Heart right ventricle (tissue), 16 donors: ENCODE measurements at regions not wholly inside any gene's neighbourhood (a gene's known extent, or its start where the extent isn't known, plus 50 kb on each side); places are given as distances from the start of the nearest gene placed in this dataset.
A peak's percentile ranks its signal among the peaks of the same experiment; 100 is the strongest.

ENCODE experiments used
- ATAC-seq, 8 donors: fragments of 200-7000 bp; cut with Tn5 transposase; one replicate each; pipeline ENCODE4 v1.9.1; 2020; ENCODE audit warnings: mild to moderate bottlenecking in 8 of 8, moderate library complexity in 8 of 8, moderate number of reproducible peaks in 1 of 8
- DNase-seq, 2 donors: peaks; one replicate each; pipeline ENCODE4 v3.0.0-alpha.2; 2020
- H3K27ac ChIP-seq, 10 donors: fragments of 200-600 bp; sonication (generic) in 2 of 10; one replicate each; pipeline versions ENCODE4 v1.5.0 to v1.8.0; 2020 to 2022; ENCODE audit warnings: mild to moderate bottlenecking in 3 of 10
- H3K27me3 ChIP-seq, 7 donors: fragments of 200-600 bp; one replicate each; pipeline ENCODE4 v1.8.0; 2021 to 2022; ENCODE audit warnings: mild to moderate bottlenecking in 2 of 7
- H3K36me3 ChIP-seq, 9 donors: fragments of 200-600 bp; sonication (generic) in 1 of 9; one replicate each; pipeline versions ENCODE4 v1.5.0 to v1.8.0; 2020 to 2022; ENCODE audit warnings: mild to moderate bottlenecking in 2 of 9
- H3K4me1 ChIP-seq, 9 donors: fragments of 200-600 bp; sonication (generic) in 1 of 9; one replicate each; pipeline versions ENCODE4 v1.5.0 to v1.8.0; 2020 to 2022; ENCODE audit warnings: mild to moderate bottlenecking in 4 of 9
- H3K4me3 ChIP-seq, 10 donors: fragments of 200-600 bp; sonication (generic) in 2 of 10; one replicate each; pipeline versions ENCODE4 v1.5.0 to v1.8.0; 2020 to 2022; ENCODE audit warnings: mild to moderate bottlenecking in 7 of 10, moderate library complexity in 2 of 10
- H3K9me3 ChIP-seq, 11 donors: fragments of 200-600 bp in 10 of 11; sonication (generic) in 2 of 11; one replicate each; pipeline versions ENCODE4 v1.5.0 to v1.8.0; 2013 to 2022; ENCODE audit warnings: mild to moderate bottlenecking in 2 of 11, control low read depth in 1 of 11, moderate library complexity in 1 of 11
- CTCF ChIP-seq, 9 donors: fragments of 200-600 bp; sonication (generic) in 2 of 9; IDR thresholded peaks; one replicate each; pipeline versions ENCODE4 v1.5.0 to v1.8.0; 2021 to 2022; ENCODE audit warnings: antibody characterized with exemption in 9 of 9, mild to moderate bottlenecking in 5 of 9, moderate library complexity in 1 of 9
- WGBS, 2 donors: extraction: QIAGEN DNeasy Blood & Tissue Kit; methylation state at CpG; one replicate each; pipeline ENCODE4 v1.1.7; 2013; ENCODE audit warnings: inconsistent platforms in 1 of 2; 5-methylcytosine and 5-hydroxymethylcytosine counted together
- intact Hi-C, 10 donors: fragments of 100-400 bp; cut with DNase I; formaldehyde crosslinking; loops; one replicate each; pipeline versions ENCODE4 v1.11.1 to v1.14.2; 2022
- donor health status: Arrhythmogenic right ventricular cardiomyopathy.
- donor health status: ischemic (EF 13 %, LVEDD 7.1; RV severe dilation, severe dysfunction).
- donor health status: healthy with polysubstance abuse.
- donor health status: DM: no; HTN: yes; CAD: no.
- donor health status: DM: no; HTN: no; CAD: no.
- donor health status: ischemic (EF 25% LVEDD 6.9; RV normal size, moderate dysfunction).
- donor health status: ischemic (EF 25% LVEDD 5.7; RV mildly dilated, moderate dysfunction).
- donor health status: healthy.
- donor health status: DM: yes; HTN: yes; CAD: no.
- donor health status: Ischemic cardiomyopathy.
- donor health status: ischemic (EF 35%, LVEDD 5.7; RV mildly dilated, moderate dysfunction).
- donor health status: nonischemic (EF 11% LVEDD 7.7; RV severe dilation, severe dysfunction).
- donor health status: DM: yes; HTN: yes; CAD: no.
- donor health status: PGD.
- donor health status: ischemic (EF 29% LVEDD 5.4; RV normal size, mild dysfunction).
- donor health status: nonischemic (EF 23%, LVEDD 6.1; RV moderate dilation, normal function).

- Histone ChIP-seq H3K4me3 (no peak overlapping the region), H3K27ac (peak overlapping the region in 2 of 10 donors; percentile 24 to 41), H3K4me1 (peaks cover 0 to 41% (median 24%) of the 10 kb centered on the region in 9 donors), H3K36me3 (no peaks in the 10 kb centered on the region), H3K9me3 (no peaks in the 10 kb centered on the region), H3K27me3 (no peaks in the 10 kb centered on the region)
- ATAC-seq (no peak), DNase-seq (no peak)
- TF ChIP-seq CTCF (IDR thresholded peaks at IDR 0.05): no peak
- intact Hi-C loops: no loop called here
Measured at GRCh38 chr5:39505363-39505762, 80.6 kb upstream of the DAB2 start.

- peak in 1 of 2 donors; percentile 37 for DNase-seq
- peak in 7 of 8 donors; percentile 46 to 82 (median 65) for ATAC-seq
- no peak overlapping the region for H3K4me3 ChIP-seq
- 67 to 74% methylated on average over 1 of the region's 1 CpG for WGBS, 2 donors
- intact Hi-C loops: no loop called here
- no peaks in the 10 kb centered on the region for H3K9me3 ChIP-seq
- TF ChIP-seq CTCF (IDR thresholded peaks at IDR 0.05): no peak
- peaks cover 0 to 45% (median 24%) of the 10 kb centered on the region in 9 donors for H3K4me1 ChIP-seq
- H3K27me3 ChIP-seq: no peaks in the 10 kb centered on the region
- no peaks in the 10 kb centered on the region for H3K36me3 ChIP-seq
- peak overlapping the region in 9 of 10 donors; percentile 9 to 84 (median 68) for H3K27ac ChIP-seq
Measured at GRCh38 chr5:39503155-39503554, 78.4 kb upstream of the DAB2 start.

GRCh38 chr5:39502704-39503103, 77.9 kb upstream of the DAB2 start:
- Histone ChIP-seq H3K9me3 (no peaks in the 10 kb centered on the region), H3K4me1 (peaks cover 0 to 46% (median 24%) of the 10 kb centered on the region in 9 donors), H3K27ac (peak overlapping the region; percentile 9 to 84 (median 68)), H3K36me3 (no peaks in the 10 kb centered on the region), H3K4me3 (no peak overlapping the region), H3K27me3 (no peaks in the 10 kb centered on the region)
- intact Hi-C loops: no loop called here
- no peak for TF ChIP-seq CTCF (IDR thresholded peaks at IDR 0.05)
- DNase-seq: no peak
- ATAC-seq: peak in 3 of 8 donors; percentile 25 to 60 (median 56)
- WGBS, 2 donors: 75 to 80% methylated on average over 6 of the region's 6 CpGs

GRCh38 chr5:39501397-39501796, 76.6 kb upstream of the DAB2 start:
- no peak for TF ChIP-seq CTCF (IDR thresholded peaks at IDR 0.05)
- Histone ChIP-seq H3K9me3 (no peaks in the 10 kb centered on the region), H3K4me3 (no peak overlapping the region), H3K4me1 (peaks cover 0 to 46% (median 24%) of the 10 kb centered on the region in 9 donors), H3K27me3 (no peaks in the 10 kb centered on the region), H3K36me3 (no peaks in the 10 kb centered on the region), H3K27ac (peak overlapping the region in 7 of 10 donors; percentile 49 to 84 (median 73))
- ATAC-seq (peak; percentile 59 to 80 (median 74)), DNase-seq (peak; percentile 40 to 59)
- WGBS, 2 donors: 69 to 74% methylated on average over 5 of the region's 5 CpGs
- intact Hi-C loops: no loop called here
